ENCODE measurements at regions not wholly inside any gene's neighbourhood (a gene's known extent, or its start where the extent isn't known, plus 50 kb on each side); places are given as distances from the start of the nearest gene placed in this dataset.

DNA sequence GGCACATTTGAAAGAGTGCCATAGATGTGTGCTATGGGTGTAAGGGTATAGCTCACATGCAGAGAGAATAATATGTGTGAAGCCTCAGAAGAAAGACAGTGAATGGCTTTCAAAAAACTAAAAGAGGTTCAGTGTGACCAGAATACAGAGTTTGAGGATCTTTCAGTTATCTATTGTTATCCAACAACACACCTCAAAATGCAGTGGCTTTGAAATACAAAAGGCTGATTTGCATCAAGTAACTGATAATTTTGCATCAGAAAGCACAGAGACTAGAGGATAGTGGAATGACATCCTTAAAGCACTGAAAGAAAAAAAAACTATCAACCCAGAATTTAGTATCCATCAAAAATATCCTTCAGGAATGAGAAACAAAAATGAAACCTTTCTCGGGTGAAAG is 131.6 kb upstream of the IGF1 start:
- TF ChIP-seq, protein P1, sequence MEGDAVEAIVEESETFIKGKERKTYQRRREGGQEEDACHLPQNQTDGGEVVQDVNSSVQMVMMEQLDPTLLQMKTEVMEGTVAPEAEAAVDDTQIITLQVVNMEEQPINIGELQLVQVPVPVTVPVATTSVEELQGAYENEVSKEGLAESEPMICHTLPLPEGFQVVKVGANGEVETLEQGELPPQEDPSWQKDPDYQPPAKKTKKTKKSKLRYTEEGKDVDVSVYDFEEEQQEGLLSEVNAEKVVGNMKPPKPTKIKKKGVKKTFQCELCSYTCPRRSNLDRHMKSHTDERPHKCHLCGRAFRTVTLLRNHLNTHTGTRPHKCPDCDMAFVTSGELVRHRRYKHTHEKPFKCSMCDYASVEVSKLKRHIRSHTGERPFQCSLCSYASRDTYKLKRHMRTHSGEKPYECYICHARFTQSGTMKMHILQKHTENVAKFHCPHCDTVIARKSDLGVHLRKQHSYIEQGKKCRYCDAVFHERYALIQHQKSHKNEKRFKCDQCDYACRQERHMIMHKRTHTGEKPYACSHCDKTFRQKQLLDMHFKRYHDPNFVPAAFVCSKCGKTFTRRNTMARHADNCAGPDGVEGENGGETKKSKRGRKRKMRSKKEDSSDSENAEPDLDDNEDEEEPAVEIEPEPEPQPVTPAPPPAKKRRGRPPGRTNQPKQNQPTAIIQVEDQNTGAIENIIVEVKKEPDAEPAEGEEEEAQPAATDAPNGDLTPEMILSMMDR (tag by site-specific recombination; IDR thresholded peaks at IDR 0.05), result no peak
- TF ChIP-seq ZNF266 (tag by site-specific recombination; IDR thresholded peaks at IDR 0.05; ENCODE audit: low read depth) (no peak), ZNF623 (tag by site-specific recombination; IDR thresholded peaks at IDR 0.05) (no peak), BCL11B (tag by site-specific recombination; IDR thresholded peaks at IDR 0.05; ENCODE audit: low read depth) (no peak), ZBTB44 (tag by site-specific recombination; IDR thresholded peaks at IDR 0.05) (no peak), ZNF114 (tag by site-specific recombination; IDR thresholded peaks at IDR 0.05) (no peak), ZNF670 (tag by site-specific recombination; IDR thresholded peaks at IDR 0.05; ENCODE audit: low read depth) (no peak), ZNF48 (tag by site-specific recombination; IDR thresholded peaks at IDR 0.05) (no peak), ZNF335 (tag by site-specific recombination; conservative IDR thresholded peaks at IDR 0.05) (no peak), HOXD13 (CRISPR knock-in tag; IDR thresholded peaks at IDR 0.05; ENCODE audit: borderline replicate concordance) (no peak), ZNF747 (tag by site-specific recombination; IDR thresholded peaks at IDR 0.05) (no peak)
- TF ChIP-seq, protein P2, sequence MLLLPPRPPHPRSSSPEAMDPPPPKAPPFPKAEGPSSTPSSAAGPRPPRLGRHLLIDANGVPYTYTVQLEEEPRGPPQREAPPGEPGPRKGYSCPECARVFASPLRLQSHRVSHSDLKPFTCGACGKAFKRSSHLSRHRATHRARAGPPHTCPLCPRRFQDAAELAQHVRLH (tag by site-specific recombination; IDR thresholded peaks at IDR 0.05), result no peak
- TF ChIP-seq, protein P3, sequence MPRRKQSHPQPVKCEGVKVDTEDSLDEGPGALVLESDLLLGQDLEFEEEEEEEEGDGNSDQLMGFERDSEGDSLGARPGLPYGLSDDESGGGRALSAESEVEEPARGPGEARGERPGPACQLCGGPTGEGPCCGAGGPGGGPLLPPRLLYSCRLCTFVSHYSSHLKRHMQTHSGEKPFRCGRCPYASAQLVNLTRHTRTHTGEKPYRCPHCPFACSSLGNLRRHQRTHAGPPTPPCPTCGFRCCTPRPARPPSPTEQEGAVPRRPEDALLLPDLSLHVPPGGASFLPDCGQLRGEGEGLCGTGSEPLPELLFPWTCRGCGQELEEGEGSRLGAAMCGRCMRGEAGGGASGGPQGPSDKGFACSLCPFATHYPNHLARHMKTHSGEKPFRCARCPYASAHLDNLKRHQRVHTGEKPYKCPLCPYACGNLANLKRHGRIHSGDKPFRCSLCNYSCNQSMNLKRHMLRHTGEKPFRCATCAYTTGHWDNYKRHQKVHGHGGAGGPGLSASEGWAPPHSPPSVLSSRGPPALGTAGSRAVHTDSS (tag by site-specific recombination; IDR thresholded peaks at IDR 0.05), result no peak
